PC-3 (cell line): ENCODE measurements at regions not wholly inside any gene's neighbourhood (a gene's known extent, or its start where the extent isn't known, plus 50 kb on each side); places are given as distances from the start of the nearest gene placed in this dataset.

Experiments used
- ATAC-seq: fragments of 200-7000 bp; cut with Tn5 transposase; 2 replicates; pipeline ENCODE4 v1.9.1; 2020; ENCODE audit warnings: mild to moderate bottlenecking, moderate library complexity
- BruUV-seq: library from RNA; stranded (reverse); fragments of 400-500 nt; replicated peaks from 2 replicates; lab custom pipeline; 2021; lab: Mats Ljungman, UMichigan
- CTCF ChIA-PET: fragments of 300-600 bp; sonication (Branson Sonifier 250); formaldehyde crosslinking; loops from one replicate; lab custom pipeline; 2022; ENCODE audit warnings: antibody characterized with exemption; lab: Charles Lee
- POLR2A ChIA-PET: fragments of 300-600 bp; sonication (Branson Sonifier 250); formaldehyde crosslinking; loops from one replicate; lab custom pipeline; 2022; ENCODE audit warnings: antibody characterized with exemption; ENCODE audit not compliant: unreplicated experiment; lab: Charles Lee
- DNase-seq: peaks from one replicate; pipeline ENCODE4 v3.0.0-alpha.2; 2015
- H2AFZ ChIP-seq: fragments of 300-600 bp; sonication (generic); 2 replicates; pipeline ENCODE4 v1.6.0; 2016; ENCODE audit warnings: antibody characterized with exemption, low read length
- H3F3A ChIP-seq: fragments of 300-600 bp; sonication (generic); one replicate; pipeline ENCODE4 v1.6.0; 2017; ENCODE audit warnings: antibody characterized with exemption, low read length, control low read depth, mild to moderate bottlenecking; ENCODE audit not compliant: unreplicated experiment
- H3K27ac ChIP-seq: fragments of 300-600 bp; sonication (generic); 2 replicates; pipeline ENCODE4 v1.5.1; 2016; ENCODE audit warnings: mild to moderate bottlenecking, low read length
- H3K27me3 ChIP-seq: fragments of 300-600 bp; sonication (generic); 2 replicates; pipeline ENCODE4 v1.6.1; 2016; ENCODE audit warnings: low read length, mixed read lengths
- H3K36me3 ChIP-seq: fragments of 300-600 bp; sonication (generic); 2 replicates; pipeline ENCODE4 v1.6.1; 2016; ENCODE audit warnings: low read depth, mixed run types, low read length, mixed read lengths
- H3K4me1 ChIP-seq: fragments of 300-600 bp; sonication (generic); 2 replicates; pipeline ENCODE4 v1.5.1; 2016; ENCODE audit warnings: low read length; ENCODE audit not compliant: insufficient read depth
- H3K4me2 ChIP-seq: fragments of 300-600 bp; sonication (generic); 2 replicates; pipeline ENCODE4 v1.6.0; 2016; ENCODE audit warnings: low read length
- H3K4me3 ChIP-seq: fragments of 300-600 bp; sonication (generic); 2 replicates; pipeline ENCODE4 v1.5.1; 2016; ENCODE audit warnings: mild to moderate bottlenecking, low read length, mixed read lengths
- H3K79me2 ChIP-seq: fragments of 300-600 bp; sonication (generic); 2 replicates; pipeline ENCODE4 v1.6.1; 2017; ENCODE audit warnings: low read length, mixed read lengths
- H3K9ac ChIP-seq: fragments of 300-600 bp; sonication (generic); 2 replicates; pipeline ENCODE4 v1.6.0; 2016; ENCODE audit warnings: mild to moderate bottlenecking, low read length
- H3K9me2 ChIP-seq: fragments of 300-600 bp; sonication (generic); replicated peaks from 2 replicates; pipeline ENCODE4 v1.6.1; 2016; ENCODE audit warnings: mixed run types, low read length, mixed read lengths
- H3K9me3 ChIP-seq: fragments of 300-600 bp; sonication (generic); 2 replicates; pipeline ENCODE4 v1.6.1; 2016; ENCODE audit warnings: low read length, mixed read lengths
- H4K20me1 ChIP-seq: fragments of 300-600 bp; sonication (generic); 2 replicates; pipeline ENCODE4 v1.6.1; 2016; ENCODE audit warnings: low read length, mixed read lengths
- EZH2 ChIP-seq: fragments of 300-600 bp; sonication (generic); IDR thresholded peaks from one replicate; pipeline ENCODE4 v1.6.1; 2017; ENCODE audit warnings: antibody characterized with exemption, mild to moderate bottlenecking, low read length; ENCODE audit not compliant: unreplicated experiment
- EZH2phosphoT487 ChIP-seq: fragments of 300-600 bp; sonication (generic); IDR thresholded peaks from 2 replicates; pipeline ENCODE4 v1.6.1; 2018; ENCODE audit warnings: mild to moderate bottlenecking, antibody characterized with exemption, low read length, borderline replicate concordance
- intact Hi-C: fragments of 100-400 bp; cut with micrococcal nuclease; formaldehyde crosslinking; loops from 2 replicates; pipeline ENCODE4 v1.9.0; 2023
- TF ChIP-seq, protein P1 (sequence below): fragments of 300-600 bp; sonication (generic); conservative IDR thresholded peaks from 2 replicates; pipeline ENCODE4 v1.5.1; 2017; ENCODE audit warnings: antibody characterized with exemption, low read depth, mild to moderate bottlenecking, low read length

DNA sequence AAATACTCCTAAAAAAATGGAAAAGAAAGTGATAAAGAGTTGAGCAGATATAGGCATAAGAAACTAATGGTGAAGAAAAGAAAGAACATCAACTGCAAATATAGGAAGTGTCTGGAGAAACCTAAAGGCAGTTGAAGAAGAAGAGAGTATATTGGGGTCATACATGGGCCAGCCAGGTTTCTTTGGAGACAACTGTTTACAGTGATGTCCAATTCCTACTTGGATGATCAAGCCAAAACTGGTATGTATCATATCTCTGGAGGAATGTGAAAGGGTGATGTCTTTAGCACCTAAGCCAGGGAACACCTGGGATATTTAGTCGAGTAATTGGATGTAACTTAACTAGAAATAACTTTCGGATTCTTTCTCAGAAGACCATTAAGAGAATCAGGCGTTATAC lies 129.3 kb upstream of the FLRT2 start:
- no peak overlapping the region for H3K9ac ChIP-seq
- ATAC-seq (no peak), DNase-seq (no peak)
- H4K20me1 ChIP-seq, result no peaks in the 10 kb centered on the region
- intact Hi-C loops, result no loop called here
- H3K79me2 ChIP-seq, result no peaks in the 10 kb centered on the region
- TF ChIP-seq, protein P1, sequence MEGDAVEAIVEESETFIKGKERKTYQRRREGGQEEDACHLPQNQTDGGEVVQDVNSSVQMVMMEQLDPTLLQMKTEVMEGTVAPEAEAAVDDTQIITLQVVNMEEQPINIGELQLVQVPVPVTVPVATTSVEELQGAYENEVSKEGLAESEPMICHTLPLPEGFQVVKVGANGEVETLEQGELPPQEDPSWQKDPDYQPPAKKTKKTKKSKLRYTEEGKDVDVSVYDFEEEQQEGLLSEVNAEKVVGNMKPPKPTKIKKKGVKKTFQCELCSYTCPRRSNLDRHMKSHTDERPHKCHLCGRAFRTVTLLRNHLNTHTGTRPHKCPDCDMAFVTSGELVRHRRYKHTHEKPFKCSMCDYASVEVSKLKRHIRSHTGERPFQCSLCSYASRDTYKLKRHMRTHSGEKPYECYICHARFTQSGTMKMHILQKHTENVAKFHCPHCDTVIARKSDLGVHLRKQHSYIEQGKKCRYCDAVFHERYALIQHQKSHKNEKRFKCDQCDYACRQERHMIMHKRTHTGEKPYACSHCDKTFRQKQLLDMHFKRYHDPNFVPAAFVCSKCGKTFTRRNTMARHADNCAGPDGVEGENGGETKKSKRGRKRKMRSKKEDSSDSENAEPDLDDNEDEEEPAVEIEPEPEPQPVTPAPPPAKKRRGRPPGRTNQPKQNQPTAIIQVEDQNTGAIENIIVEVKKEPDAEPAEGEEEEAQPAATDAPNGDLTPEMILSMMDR, result no peak
- TF ChIP-seq EZH2, result no peak
- no peak for TF ChIP-seq EZH2phosphoT487
- peaks cover 13% of the 10 kb centered on the region; the same call in 1 of the 2 replicates for H3K9me3 ChIP-seq
- no TSS peak for BruUV-seq
- H3K27ac ChIP-seq, result no peak overlapping the region
- H2AFZ ChIP-seq, result no peak overlapping the region
- no peaks in the 10 kb centered on the region for H3K4me1 ChIP-seq
- POLR2A ChIA-PET, result no interaction called here
- H3K4me2 ChIP-seq, result no peak overlapping the region
- no peak overlapping the region for H3K4me3 ChIP-seq
- H3F3A ChIP-seq, result no peaks in the 10 kb centered on the region
- H3K36me3 ChIP-seq, result no peaks in the 10 kb centered on the region
- no peaks in the 10 kb centered on the region for H3K9me2 ChIP-seq
- CTCF ChIA-PET, result no interaction called here
- H3K27me3 ChIP-seq, result no peaks in the 10 kb centered on the region

GRCh38 chr14:85401384-85401783 lies 128.6 kb upstream of the FLRT2 start:
- Histone ChIP-seq H3F3A (no peaks in the 10 kb centered on the region), H3K27ac (no peak overlapping the region), H3K9me2 (no peaks in the 10 kb centered on the region), H3K79me2 (no peaks in the 10 kb centered on the region), H3K9ac (no peak overlapping the region), H3K4me1 (no peaks in the 10 kb centered on the region), H3K4me3 (no peak overlapping the region), H3K9me3 (peaks cover 13% of the 10 kb centered on the region; the same call in 1 of the 2 replicates), H3K4me2 (no peak overlapping the region), H3K36me3 (no peaks in the 10 kb centered on the region), H4K20me1 (no peaks in the 10 kb centered on the region), H2AFZ (no peak overlapping the region), H3K27me3 (no peaks in the 10 kb centered on the region)
- TF ChIP-seq EZH2phosphoT487 (no peak), EZH2 (no peak)
- TF ChIP-seq, protein P1, result no peak
- no peak for ATAC-seq
- no peak for DNase-seq
- ChIA-PET POLR2A (no interaction called here), CTCF (no interaction called here)
- BruUV-seq, result no TSS peak
- intact Hi-C loops, result no loop called here

- no peak overlapping the region for H3K27ac ChIP-seq
- ATAC-seq, result no peak
- ChIA-PET CTCF (no interaction called here), POLR2A (no interaction called here)
- DNase-seq, result no peak
- TF ChIP-seq EZH2phosphoT487 (no peak), EZH2 (no peak)
- TF ChIP-seq, protein P1, result no peak
- BruUV-seq, result no TSS peak
- no peak overlapping the region for H3K4me3 ChIP-seq
- H3K79me2 ChIP-seq, result no peaks in the 10 kb centered on the region
- intact Hi-C loops, result no loop called here
- H3K36me3 ChIP-seq, result no peaks in the 10 kb centered on the region
- no peaks in the 10 kb centered on the region for H3K4me1 ChIP-seq
- H4K20me1 ChIP-seq, result no peaks in the 10 kb centered on the region
- H3K27me3 ChIP-seq, result no peaks in the 10 kb centered on the region
- H3K9ac ChIP-seq, result no peak overlapping the region
- H3K9me3 ChIP-seq, result peaks cover 13% of the 10 kb centered on the region; the same call in 1 of the 2 replicates
- no peak overlapping the region for H3K4me2 ChIP-seq
- no peaks in the 10 kb centered on the region for H3F3A ChIP-seq
- H3K9me2 ChIP-seq, result no peaks in the 10 kb centered on the region
- H2AFZ ChIP-seq, result no peak overlapping the region
These were observed 127.3 kb upstream of the FLRT2 start for GRCh38 chr14:85402569-85403162.
